Neuronal stem cell (in vitro differentiated cells): ENCODE measurements at regions not wholly inside any gene's neighbourhood (a gene's known extent, or its start where the extent isn't known, plus 50 kb on each side); places are given as distances from the start of the nearest gene placed in this dataset.

Source experiments
- DNase-seq: peaks from one replicate; pipeline ENCODE4 v3.0.0-alpha.2; 2013; ENCODE audit warnings: low spot score
- H2AFZ ChIP-seq: one replicate; pipeline ENCODE4 v1.6.1; 2013; ENCODE audit warnings: mild to moderate bottlenecking, low read length, inconsistent platforms
- H2AK5ac ChIP-seq: 2 replicates; pipeline ENCODE4 v1.6.1; 2013; ENCODE audit warnings: low read depth, mild to moderate bottlenecking, inconsistent platforms, low read length, moderate library complexity, mixed read lengths
- H2BK120ac ChIP-seq: 2 replicates; pipeline ENCODE4 v1.6.1; 2013; ENCODE audit warnings: low read depth, mild to moderate bottlenecking, inconsistent platforms, low read length, moderate library complexity, mixed read lengths
- H2BK12ac ChIP-seq: one replicate; pipeline ENCODE4 v1.6.1; 2013; ENCODE audit warnings: low read length, inconsistent platforms
- H2BK15ac ChIP-seq: 2 replicates; pipeline ENCODE4 v1.6.1; 2013; ENCODE audit warnings: mild to moderate bottlenecking, low read length, inconsistent platforms, mixed read lengths
- H2BK5ac ChIP-seq: one replicate; pipeline ENCODE4 v1.6.1; 2013; ENCODE audit warnings: inconsistent platforms, mild to moderate bottlenecking, low read length, moderate library complexity
- H3K14ac ChIP-seq: one replicate; pipeline ENCODE4 v1.6.1; 2013; ENCODE audit warnings: low read length, inconsistent platforms
- H3K18ac ChIP-seq: 2 replicates; pipeline ENCODE4 v1.6.1; 2013; ENCODE audit warnings: low read length, inconsistent platforms
- H3K23ac ChIP-seq: 2 replicates; pipeline ENCODE4 v1.6.1; 2013; ENCODE audit warnings: low read depth, mild to moderate bottlenecking, mixed read lengths, low read length, inconsistent platforms; ENCODE audit not compliant: poor library complexity
- H3K27ac ChIP-seq: replicated peaks from 3 replicates; pipeline ENCODE4 v1.5.1; 2013; ENCODE audit warnings: low read length, inconsistent platforms
- H3K27me3 ChIP-seq, 3 experiments: 2 replicates each; pipeline ENCODE4 v1.6.1; 2013; ENCODE audit warnings: low read length in 3 of 3, mild to moderate bottlenecking in 2 of 3, inconsistent platforms in 1 of 3, low read depth in 1 of 3, mixed read lengths in 1 of 3, moderate library complexity in 1 of 3; ENCODE audit not compliant: control insufficient read depth in 3 of 3, insufficient read depth in 3 of 3
- H3K36me3 ChIP-seq, 2 donors: replicated peaks in 1 of 2; 2 replicates each; pipeline ENCODE4 v1.6.1; 2013; ENCODE audit warnings: low read length in 2 of 2; ENCODE audit not compliant: control insufficient read depth in 2 of 2, insufficient read depth in 2 of 2
- H3K4ac ChIP-seq: 2 replicates; pipeline ENCODE4 v1.6.1; 2013; ENCODE audit warnings: inconsistent platforms, mild to moderate bottlenecking, low read length, moderate library complexity
- H3K4me1 ChIP-seq, 2 donors: 1 replicate in 1 of 2; 2 replicates in 1 of 2; pipeline ENCODE4 v1.6.1; 2013; ENCODE audit warnings: low read length in 2 of 2, low read depth in 1 of 2; ENCODE audit not compliant: control insufficient read depth in 2 of 2, insufficient read depth in 1 of 2
- H3K4me2 ChIP-seq: one replicate; pipeline ENCODE4 v1.6.1; 2013; ENCODE audit warnings: mild to moderate bottlenecking, low read length, inconsistent platforms; ENCODE audit not compliant: insufficient read depth, poor library complexity, severe bottlenecking
- H3K4me3 ChIP-seq, 2 donors: 2 replicates each; pipeline ENCODE4 v1.5.1; 2013; ENCODE audit warnings: low read length in 2 of 2, mild to moderate bottlenecking in 2 of 2, inconsistent platforms in 1 of 2, moderate library complexity in 1 of 2
- H3K79me1 ChIP-seq: one replicate; pipeline ENCODE4 v1.6.1; 2013; ENCODE audit warnings: low read depth, mild to moderate bottlenecking, inconsistent platforms, low read length, moderate library complexity
- H3K9ac ChIP-seq: one replicate; pipeline ENCODE4 v1.6.1; 2013; ENCODE audit warnings: mild to moderate bottlenecking, low read depth, low read length, inconsistent platforms; ENCODE audit not compliant: poor library complexity
- H3K9me3 ChIP-seq, 2 donors: replicated peaks in 1 of 2; 2 replicates each; pipeline versions ENCODE3 to v1.6.1; 2013; ENCODE audit warnings: low read length in 2 of 2, mild to moderate bottlenecking in 2 of 2, inconsistent platforms in 1 of 2, low read depth in 1 of 2, mixed read lengths in 1 of 2, moderate library complexity in 1 of 2; ENCODE audit not compliant: control insufficient read depth in 2 of 2, insufficient read depth in 1 of 2
- H4K8ac ChIP-seq: one replicate; pipeline ENCODE4 v1.6.1; 2013; ENCODE audit warnings: low read depth, mild to moderate bottlenecking, inconsistent platforms, low read length, moderate library complexity
- H4K91ac ChIP-seq: one replicate; pipeline ENCODE4 v1.6.1; 2013; ENCODE audit warnings: low read length, low read depth, mild to moderate bottlenecking, inconsistent platforms; ENCODE audit not compliant: poor library complexity

DNA sequence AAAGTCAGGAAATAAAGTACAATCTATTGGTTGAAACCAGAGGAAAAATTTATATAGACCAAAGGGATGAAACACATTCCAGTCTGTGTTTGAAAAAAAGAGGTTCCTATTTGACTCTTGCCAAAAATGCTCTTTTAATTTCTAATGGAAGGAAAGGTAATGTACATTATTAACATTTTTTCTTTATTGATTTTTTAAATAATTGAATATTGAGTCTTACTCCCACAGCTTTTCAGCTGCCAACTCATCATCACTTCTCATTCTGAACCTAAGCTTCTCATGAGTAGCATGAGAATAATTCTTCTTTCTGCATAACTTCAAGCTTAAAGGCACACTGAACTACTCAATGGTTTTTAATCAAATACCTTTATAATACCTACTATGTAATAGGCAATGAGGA is 49.8 kb upstream of the FHIP2A start:
- Histone ChIP-seq H3K36me3 (no peaks in the 10 kb centered on the region), H3K4ac (no peak overlapping the region), H3K14ac (no peak overlapping the region), H2BK120ac (no peak overlapping the region), H3K9ac (no peak overlapping the region), H2BK12ac (no peak overlapping the region), H2BK15ac (no peak overlapping the region), H3K4me1 (peaks cover 0 to 6% of the 10 kb centered on the region in 2 donors), H2AK5ac (no peak overlapping the region), H3K18ac (no peak overlapping the region), H3K23ac (no peak overlapping the region), H3K4me2 (no peak overlapping the region), H3K79me1 (no peaks in the 10 kb centered on the region), H2AFZ (no peak overlapping the region), H3K4me3 (no peak overlapping the region), H3K27ac (no peak overlapping the region), H4K8ac (no peak overlapping the region), H4K91ac (no peak overlapping the region), H3K27me3 (peaks cover 0 to 51% (median 26%) of the 10 kb centered on the region in 3 experiments), H2BK5ac (no peak overlapping the region), H3K9me3 (no peaks in the 10 kb centered on the region)
- DNase-seq: no peak
